Sigmoid colon (tissue), 6 donors: ENCODE measurements at regions not wholly inside any gene's neighbourhood (a gene's known extent, or its start where the extent isn't known, plus 50 kb on each side); places are given as distances from the start of the nearest gene placed in this dataset.
A peak's percentile ranks its signal among the peaks of the same experiment; 100 is the strongest.

Source experiments
- DNase-seq: peaks from one replicate; pipeline ENCODE4 v3.0.0-alpha.2; 2019
- H3K27ac ChIP-seq, 4 donors: fragments of 200-600 bp; sonication (generic); one replicate each; pipeline ENCODE4 v1.5.1; 2016 to 2019; ENCODE audit warnings: mild to moderate bottlenecking in 1 of 4
- H3K27me3 ChIP-seq, 3 donors: fragments of 200-600 bp; sonication (generic); one replicate each; pipeline ENCODE4 v1.5.1; 2019; ENCODE audit warnings: mild to moderate bottlenecking in 1 of 3
- H3K36me3 ChIP-seq, 4 donors: fragments of 200-600 bp; sonication (generic); one replicate each; pipeline ENCODE4 v1.5.1; 2016 to 2019
- H3K4me1 ChIP-seq, 4 donors: fragments of 200-600 bp; sonication (generic); one replicate each; pipeline ENCODE4 v1.5.1; 2017 to 2019
- H3K4me3 ChIP-seq, 4 donors: fragments of 200-600 bp; sonication (generic); one replicate each; pipeline ENCODE4 v1.5.1; 2017 to 2019; ENCODE audit warnings: mild to moderate bottlenecking in 2 of 4, moderate library complexity in 1 of 4
- H3K9me3 ChIP-seq, 4 donors: fragments of 200-600 bp in 3 of 4; sonication (generic) in 3 of 4; one replicate each; pipeline versions ENCODE4 v1.5.1 to v1.6.1; 2013 to 2019
- EP300 ChIP-seq, 4 donors: sonication (generic); formaldehyde crosslinking; IDR thresholded peaks; one replicate each; pipeline ENCODE4 v1.6.1; 2017; ENCODE audit warnings: antibody characterized with exemption in 4 of 4
- POLR2A ChIP-seq, 2 donors: fragments of 450-650 bp; IDR thresholded peaks; one replicate each; pipeline ENCODE4 v1.6.1; 2016; ENCODE audit warnings: antibody characterized with exemption in 2 of 2, mild to moderate bottlenecking in 2 of 2, moderate library complexity in 2 of 2
- POLR2AphosphoS5 ChIP-seq, 4 donors: sonication (generic); formaldehyde crosslinking; IDR thresholded peaks; one replicate each; pipeline ENCODE4 v1.6.1; 2017; ENCODE audit warnings: antibody characterized with exemption in 4 of 4
- WGBS, 2 donors: extraction: QIAGEN DNeasy Blood & Tissue Kit; methylation state at CpG; one replicate each; pipeline ENCODE4 v1.1.7; 2013; 5-methylcytosine and 5-hydroxymethylcytosine counted together
- intact Hi-C: fragments of 100-400 bp; cut with DNase I; formaldehyde crosslinking; loops from one replicate; pipeline ENCODE4 v1.15.1; 2023
- TF ChIP-seq, protein P1 (sequence below), 4 experiments: fragments of 450-650 bp in 3 of 4; fragments of 200-600 bp in 1 of 4; IDR thresholded peaks; one replicate each; pipeline ENCODE4 v1.5.1; 2016 to 2019; ENCODE audit warnings: antibody characterized with exemption in 4 of 4, mild to moderate bottlenecking in 3 of 4, moderate library complexity in 2 of 4
- donor health status: healthy with polysubstance abuse.
- donor health status: healthy.

DNA sequence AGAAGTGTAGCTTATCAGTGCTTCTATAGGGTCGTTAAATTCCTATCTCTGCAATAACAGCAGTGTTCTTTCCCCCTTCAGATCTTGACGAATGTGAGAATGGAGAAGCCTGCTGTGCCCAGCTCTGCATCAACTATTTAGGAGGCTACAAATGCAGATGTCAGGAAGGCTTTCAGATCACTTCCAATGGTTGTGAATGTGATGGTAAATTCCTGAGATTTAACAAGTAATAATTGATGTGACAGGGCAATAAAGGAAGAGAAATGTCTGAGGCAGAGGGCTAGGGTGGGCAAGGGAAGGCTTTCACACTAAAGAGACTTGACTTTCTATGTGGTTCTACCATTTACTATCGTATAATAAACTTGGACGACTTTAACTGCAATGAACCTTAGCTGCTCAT, 711.7 kb upstream of the GOLIM4 start:
- no peak for TF ChIP-seq EP300 (IDR thresholded peaks at IDR 0.05)
- no peak for TF ChIP-seq POLR2AphosphoS5 (IDR thresholded peaks at IDR 0.05)
- TF ChIP-seq, protein P1, sequence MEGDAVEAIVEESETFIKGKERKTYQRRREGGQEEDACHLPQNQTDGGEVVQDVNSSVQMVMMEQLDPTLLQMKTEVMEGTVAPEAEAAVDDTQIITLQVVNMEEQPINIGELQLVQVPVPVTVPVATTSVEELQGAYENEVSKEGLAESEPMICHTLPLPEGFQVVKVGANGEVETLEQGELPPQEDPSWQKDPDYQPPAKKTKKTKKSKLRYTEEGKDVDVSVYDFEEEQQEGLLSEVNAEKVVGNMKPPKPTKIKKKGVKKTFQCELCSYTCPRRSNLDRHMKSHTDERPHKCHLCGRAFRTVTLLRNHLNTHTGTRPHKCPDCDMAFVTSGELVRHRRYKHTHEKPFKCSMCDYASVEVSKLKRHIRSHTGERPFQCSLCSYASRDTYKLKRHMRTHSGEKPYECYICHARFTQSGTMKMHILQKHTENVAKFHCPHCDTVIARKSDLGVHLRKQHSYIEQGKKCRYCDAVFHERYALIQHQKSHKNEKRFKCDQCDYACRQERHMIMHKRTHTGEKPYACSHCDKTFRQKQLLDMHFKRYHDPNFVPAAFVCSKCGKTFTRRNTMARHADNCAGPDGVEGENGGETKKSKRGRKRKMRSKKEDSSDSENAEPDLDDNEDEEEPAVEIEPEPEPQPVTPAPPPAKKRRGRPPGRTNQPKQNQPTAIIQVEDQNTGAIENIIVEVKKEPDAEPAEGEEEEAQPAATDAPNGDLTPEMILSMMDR (IDR thresholded peaks at IDR 0.05): no peak
- no peak for TF ChIP-seq POLR2A (IDR thresholded peaks at IDR 0.05)
- WGBS, 2 donors: 47 to 62% methylated on average over 4 of the region's 4 CpGs
- no peak for DNase-seq
- H3K4me1 ChIP-seq: peaks cover 0 to 14% (median 2%) of the 10 kb centered on the region in 4 donors
- no peaks in the 10 kb centered on the region for H3K9me3 ChIP-seq
- no peaks in the 10 kb centered on the region for H3K27me3 ChIP-seq
- intact Hi-C loops: no loop called here
- H3K27ac ChIP-seq: peak overlapping the region in 1 of 4 donors; percentile 34
- no peaks in the 10 kb centered on the region for H3K36me3 ChIP-seq
- no peak overlapping the region for H3K4me3 ChIP-seq

DNA sequence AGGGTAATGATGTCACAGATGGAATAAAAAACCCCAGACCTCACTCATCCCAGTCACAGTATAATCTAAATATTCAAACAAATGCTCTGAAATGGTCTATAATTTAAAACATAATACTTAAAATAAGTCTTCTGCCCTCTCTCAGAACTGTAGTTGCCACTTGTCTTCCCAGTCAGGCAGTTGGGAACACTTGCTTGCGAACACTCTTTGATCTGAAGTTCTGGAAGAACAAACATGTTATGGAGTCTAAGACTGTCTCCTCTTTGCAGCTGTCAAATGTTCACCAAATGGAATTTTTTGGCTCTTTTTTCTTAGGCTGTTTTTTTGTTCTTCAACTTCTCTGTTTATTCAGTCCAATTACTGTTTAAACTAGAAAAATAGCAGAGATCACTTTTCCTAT, 711.1 kb upstream of the GOLIM4 start:
- H3K36me3 ChIP-seq: no peaks in the 10 kb centered on the region
- peak in 1 of 4 donors; percentile 8 for TF ChIP-seq POLR2AphosphoS5 (IDR thresholded peaks at IDR 0.05)
- no peak for TF ChIP-seq POLR2A (IDR thresholded peaks at IDR 0.05)
- TF ChIP-seq, protein P1 (IDR thresholded peaks at IDR 0.05): no peak
- WGBS, 2 donors: 77 to 80% methylated on average over 1 of the region's 1 CpG
- H3K4me3 ChIP-seq: no peak overlapping the region
- H3K4me1 ChIP-seq: peaks cover 0 to 14% (median 2%) of the 10 kb centered on the region in 4 donors
- H3K27ac ChIP-seq: peak overlapping the region in 1 of 4 donors; percentile 34
- no peaks in the 10 kb centered on the region for H3K27me3 ChIP-seq
- no peaks in the 10 kb centered on the region for H3K9me3 ChIP-seq
- DNase-seq: no peak
- intact Hi-C loops: no loop called here

DNA sequence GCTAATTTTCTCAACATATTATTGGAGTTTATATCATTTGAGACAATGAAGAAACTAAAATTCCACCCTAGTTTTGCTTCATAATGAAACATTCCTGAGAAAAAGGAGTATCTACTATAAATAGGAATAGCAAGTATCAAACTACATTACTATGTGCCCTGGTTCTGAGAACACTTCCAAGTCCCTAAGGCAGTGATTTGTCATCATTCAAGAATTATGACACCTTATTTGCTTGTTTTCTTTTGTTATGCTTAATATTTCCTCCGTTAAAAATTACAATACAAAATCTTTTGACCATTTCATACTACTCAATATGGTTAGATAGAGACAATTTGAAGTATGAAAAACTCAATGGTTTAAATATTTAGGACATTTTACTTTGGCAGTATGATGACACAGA, 707.8 kb upstream of the GOLIM4 start:
- no peak overlapping the region for H3K27ac ChIP-seq
- H3K4me3 ChIP-seq: no peak overlapping the region
- intact Hi-C loops: no loop called here
- H3K9me3 ChIP-seq: no peaks in the 10 kb centered on the region
- no peaks in the 10 kb centered on the region for H3K36me3 ChIP-seq
- H3K27me3 ChIP-seq: no peaks in the 10 kb centered on the region
- TF ChIP-seq, protein P1 (IDR thresholded peaks at IDR 0.05): no peak
- no peak for TF ChIP-seq EP300 (IDR thresholded peaks at IDR 0.05)
- TF ChIP-seq POLR2A (IDR thresholded peaks at IDR 0.05): no peak
- no peak for TF ChIP-seq POLR2AphosphoS5 (IDR thresholded peaks at IDR 0.05)
- peaks cover 0 to 14% (median 2%) of the 10 kb centered on the region in 4 donors for H3K4me1 ChIP-seq
- no peak for DNase-seq
- WGBS, 2 donors: 87 to 91% methylated on average over 1 of the region's 1 CpG

DNA sequence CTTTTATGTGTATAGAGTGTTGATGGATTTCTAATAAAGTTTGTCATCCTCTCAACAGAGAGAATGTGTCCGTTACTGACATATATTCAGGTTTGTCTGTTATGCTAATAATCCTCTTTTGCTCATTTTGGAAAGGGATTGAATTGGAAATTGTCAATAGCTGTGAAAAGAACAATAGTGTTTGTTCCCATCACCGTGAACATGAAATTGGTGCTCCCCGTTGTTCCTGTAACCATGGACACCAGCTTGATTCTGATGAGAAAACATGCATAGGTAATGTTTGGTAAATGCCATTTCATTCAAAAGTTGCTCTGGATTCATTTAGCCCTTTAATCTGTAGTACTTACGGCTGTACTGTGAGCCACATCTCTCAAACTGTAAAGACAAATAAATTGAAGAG, 707.0 kb upstream of the GOLIM4 start:
- intact Hi-C loops: no loop called here
- no peaks in the 10 kb centered on the region for H3K9me3 ChIP-seq
- H3K36me3 ChIP-seq: no peaks in the 10 kb centered on the region
- TF ChIP-seq POLR2A (IDR thresholded peaks at IDR 0.05): no peak
- no peak for TF ChIP-seq POLR2AphosphoS5 (IDR thresholded peaks at IDR 0.05)
- TF ChIP-seq, protein P1 (IDR thresholded peaks at IDR 0.05): no peak
- no peak for TF ChIP-seq EP300 (IDR thresholded peaks at IDR 0.05)
- no peak overlapping the region for H3K27ac ChIP-seq
- H3K4me1 ChIP-seq: peaks cover 0 to 14% (median 2%) of the 10 kb centered on the region in 4 donors
- 79 to 92% methylated on average over 4 of the region's 4 CpGs for WGBS, 2 donors
- no peak overlapping the region for H3K4me3 ChIP-seq
- no peaks in the 10 kb centered on the region for H3K27me3 ChIP-seq
- DNase-seq: no peak

DNA sequence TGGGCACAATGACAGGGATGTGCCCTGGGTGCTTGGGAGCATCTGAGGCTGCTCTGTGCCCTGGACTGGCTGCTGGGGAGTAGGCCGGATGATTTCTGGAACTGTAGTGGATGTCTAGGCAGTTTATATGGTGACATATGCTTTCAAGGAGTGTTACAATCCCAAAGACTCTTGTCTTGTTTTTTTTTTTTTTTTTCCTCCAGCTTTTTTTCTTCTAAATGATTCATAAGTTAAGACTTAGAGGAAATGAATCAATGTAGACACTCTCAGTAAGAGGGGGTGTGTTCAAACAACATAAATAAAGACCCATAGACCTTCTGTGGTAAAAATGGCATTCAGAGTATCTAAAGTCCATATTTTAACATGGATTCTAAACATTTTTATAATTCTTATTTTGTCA, 706.1 kb upstream of the GOLIM4 start:
- Histone ChIP-seq H3K4me1 (peaks cover 0 to 6% (median 1%) of the 10 kb centered on the region in 4 donors), H3K27ac (no peak overlapping the region), H3K36me3 (no peaks in the 10 kb centered on the region), H3K9me3 (no peaks in the 10 kb centered on the region), H3K4me3 (no peak overlapping the region), H3K27me3 (no peaks in the 10 kb centered on the region)
- no peak for TF ChIP-seq POLR2AphosphoS5 (IDR thresholded peaks at IDR 0.05)
- no peak for TF ChIP-seq EP300 (IDR thresholded peaks at IDR 0.05)
- no peak for TF ChIP-seq POLR2A (IDR thresholded peaks at IDR 0.05)
- TF ChIP-seq, protein P1 (IDR thresholded peaks at IDR 0.05): no peak
- intact Hi-C loops: no loop called here
- no peak for DNase-seq
- WGBS, 2 donors: 76 to 88% methylated on average over 1 of the region's 1 CpG
